Lung (tissue), 11 donors: ENCODE measurements at regions not wholly inside any gene's neighbourhood (a gene's known extent, or its start where the extent isn't known, plus 50 kb on each side); places are given as distances from the start of the nearest gene placed in this dataset.

Experiments used
- ATAC-seq: fragments of 200-7000 bp; cut with Tn5 transposase; one replicate; pipeline ENCODE4 v1.9.1; 2020; ENCODE audit warnings: moderate number of reproducible peaks; ENCODE audit not compliant: insufficient read depth, low FRiP score
- DNase-seq, 3 donors: peaks; one replicate each; pipeline ENCODE4 v3.0.0-alpha.2; 2013 to 2017
- H3K27ac ChIP-seq, 2 donors: one replicate each; pipeline ENCODE4 v1.5.1; 2013; ENCODE audit warnings: mild to moderate bottlenecking in 2 of 2, moderate library complexity in 2 of 2, control low read depth in 1 of 2, inconsistent platforms in 1 of 2, low read depth in 1 of 2, low read length in 1 of 2
- H3K27me3 ChIP-seq, 3 donors: one replicate each; pipeline ENCODE4 v1.5.1; 2013; ENCODE audit warnings: low read length in 2 of 3; ENCODE audit not compliant: control insufficient read depth in 3 of 3, insufficient read depth in 3 of 3
- H3K36me3 ChIP-seq, 4 donors: one replicate each; pipeline ENCODE4 v1.5.1; 2013; ENCODE audit warnings: low read length in 4 of 4, mild to moderate bottlenecking in 1 of 4, moderate library complexity in 1 of 4; ENCODE audit not compliant: control insufficient read depth in 4 of 4, insufficient read depth in 4 of 4
- H3K4me1 ChIP-seq, 5 donors: one replicate each; pipeline ENCODE4 v1.5.1; 2013; ENCODE audit warnings: low read length in 5 of 5, mild to moderate bottlenecking in 2 of 5, moderate library complexity in 1 of 5; ENCODE audit not compliant: control insufficient read depth in 5 of 5, insufficient read depth in 5 of 5
- H3K4me3 ChIP-seq: one replicate; pipeline ENCODE4 v1.5.1; 2013; ENCODE audit warnings: mild to moderate bottlenecking, control low read depth, moderate library complexity
- H3K9ac ChIP-seq, 2 donors: one replicate each; pipeline ENCODE4 v1.5.1; 2013; ENCODE audit warnings: low read length in 2 of 2, control low read depth in 1 of 2; ENCODE audit not compliant: insufficient read depth in 1 of 2
- H3K9me3 ChIP-seq, 4 donors: one replicate each; pipeline ENCODE4 v1.5.1; 2013; ENCODE audit warnings: low read length in 3 of 4, mild to moderate bottlenecking in 1 of 4, moderate library complexity in 1 of 4; ENCODE audit not compliant: control insufficient read depth in 4 of 4, insufficient read depth in 3 of 4
- WGBS, 2 donors: extraction: QIAGEN DNeasy Blood & Tissue Kit; methylation state at CpG; one replicate each; pipeline ENCODE4 v1.1.7; 2013; 5-methylcytosine and 5-hydroxymethylcytosine counted together
- TF ChIP-seq, protein P1 (sequence below): IDR thresholded peaks from 2 replicates; pipeline ENCODE4 v1.5.1; 2012; ENCODE audit warnings: mild to moderate bottlenecking; ENCODE audit errors: control extremely low read depth, extremely low read depth
- donor health status: control.
- donor health status: control.
- donor health status: Bipolar disorder and iron deficiency.
- donor health status: healthy.
- donor health status: DM: yes; HTN: yes; CAD: no.

DNA sequence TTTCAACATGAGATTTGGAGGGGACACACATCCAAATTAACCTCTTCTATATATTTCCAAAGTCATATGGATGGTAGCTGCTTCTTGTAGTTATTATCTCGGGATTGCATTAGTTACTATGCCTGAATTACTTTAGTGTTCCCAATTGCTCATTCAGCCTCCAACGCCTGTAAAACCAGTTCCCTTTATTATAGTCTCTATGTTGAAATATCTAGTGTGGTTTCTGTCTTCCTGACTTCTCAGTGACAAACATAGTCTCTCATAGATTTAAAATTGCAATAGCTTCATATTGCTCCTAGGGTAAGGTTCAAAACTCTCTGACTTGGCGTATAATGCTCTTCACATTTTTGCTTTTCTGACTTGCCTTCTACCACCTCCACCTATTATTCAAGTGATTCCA is 366.4 kb downstream of the CASP12 start:
- H3K36me3 ChIP-seq, result no peaks in the 10 kb centered on the region
- no peaks in the 10 kb centered on the region for H3K9me3 ChIP-seq
- H3K27ac ChIP-seq, result no peak overlapping the region
- TF ChIP-seq, protein P1, sequence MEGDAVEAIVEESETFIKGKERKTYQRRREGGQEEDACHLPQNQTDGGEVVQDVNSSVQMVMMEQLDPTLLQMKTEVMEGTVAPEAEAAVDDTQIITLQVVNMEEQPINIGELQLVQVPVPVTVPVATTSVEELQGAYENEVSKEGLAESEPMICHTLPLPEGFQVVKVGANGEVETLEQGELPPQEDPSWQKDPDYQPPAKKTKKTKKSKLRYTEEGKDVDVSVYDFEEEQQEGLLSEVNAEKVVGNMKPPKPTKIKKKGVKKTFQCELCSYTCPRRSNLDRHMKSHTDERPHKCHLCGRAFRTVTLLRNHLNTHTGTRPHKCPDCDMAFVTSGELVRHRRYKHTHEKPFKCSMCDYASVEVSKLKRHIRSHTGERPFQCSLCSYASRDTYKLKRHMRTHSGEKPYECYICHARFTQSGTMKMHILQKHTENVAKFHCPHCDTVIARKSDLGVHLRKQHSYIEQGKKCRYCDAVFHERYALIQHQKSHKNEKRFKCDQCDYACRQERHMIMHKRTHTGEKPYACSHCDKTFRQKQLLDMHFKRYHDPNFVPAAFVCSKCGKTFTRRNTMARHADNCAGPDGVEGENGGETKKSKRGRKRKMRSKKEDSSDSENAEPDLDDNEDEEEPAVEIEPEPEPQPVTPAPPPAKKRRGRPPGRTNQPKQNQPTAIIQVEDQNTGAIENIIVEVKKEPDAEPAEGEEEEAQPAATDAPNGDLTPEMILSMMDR, result no peak
- H3K9ac ChIP-seq, result no peak overlapping the region
- H3K4me3 ChIP-seq, result no peak overlapping the region
- DNase-seq (no peak), ATAC-seq (no peak)
- H3K4me1 ChIP-seq, result peaks cover 0 to 9% (median 0%) of the 10 kb centered on the region in 5 donors
- WGBS, 2 donors, result 30 to 52% methylated on average over 3 of the region's 3 CpGs
- no peaks in the 10 kb centered on the region for H3K27me3 ChIP-seq

DNA sequence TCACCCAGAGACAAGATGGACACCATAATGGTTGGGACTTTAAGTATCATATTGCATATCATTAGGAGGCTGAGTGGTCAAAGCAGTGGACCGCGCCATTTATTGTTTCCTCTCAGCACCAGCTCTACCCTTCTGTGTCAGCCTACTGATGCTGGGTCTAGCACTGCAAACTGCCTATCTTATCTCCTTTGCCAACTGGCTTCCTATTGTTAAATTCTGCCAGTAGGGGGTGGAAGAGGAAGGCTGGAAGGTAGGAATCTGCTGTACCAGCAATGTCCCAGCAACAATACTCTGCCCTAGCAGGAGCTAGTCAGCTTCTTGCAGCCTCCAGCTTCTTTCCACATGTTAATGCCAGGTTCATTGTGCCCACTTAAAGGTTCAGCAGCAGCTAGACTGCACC is 367.1 kb upstream of the PDGFD start:
- TF ChIP-seq, protein P1, result peak; percentile 6
- Histone ChIP-seq H3K36me3 (no peaks in the 10 kb centered on the region), H3K4me1 (peaks cover 0 to 9% (median 0%) of the 10 kb centered on the region in 5 donors), H3K9ac (no peak overlapping the region), H3K4me3 (no peak overlapping the region), H3K27me3 (no peaks in the 10 kb centered on the region), H3K27ac (no peak overlapping the region), H3K9me3 (no peaks in the 10 kb centered on the region)
- WGBS, 2 donors, result 98 to 100% methylated on average over 2 of the region's 2 CpGs
- no peak for DNase-seq
- no peak for ATAC-seq

DNA sequence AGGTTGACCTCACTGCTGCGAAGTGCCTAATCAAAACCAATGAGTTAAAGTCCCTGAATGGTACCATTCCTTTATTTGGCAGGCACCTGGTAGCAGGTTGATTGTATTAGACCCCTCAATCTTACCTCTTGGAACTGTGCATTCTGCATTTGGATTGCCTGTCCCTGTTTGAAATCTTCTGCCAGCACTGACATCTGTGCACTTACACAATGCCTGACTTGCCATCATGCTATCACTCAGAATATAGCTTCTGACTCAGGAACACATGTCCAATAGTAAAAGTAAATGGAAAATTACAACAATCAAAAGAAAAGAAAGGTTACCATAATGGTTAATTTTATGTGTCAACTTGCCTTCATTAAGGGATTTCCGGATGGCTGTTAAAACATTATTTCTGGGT is 366.0 kb upstream of the PDGFD start:
- H3K4me3 ChIP-seq, result no peak overlapping the region
- TF ChIP-seq, protein P1, result no peak
- no peak overlapping the region for H3K9ac ChIP-seq
- no peak overlapping the region for H3K27ac ChIP-seq
- DNase-seq (no peak), ATAC-seq (no peak)
- H3K4me1 ChIP-seq, result peaks cover 0 to 9% (median 0%) of the 10 kb centered on the region in 5 donors
- no peaks in the 10 kb centered on the region for H3K9me3 ChIP-seq
- no peaks in the 10 kb centered on the region for H3K36me3 ChIP-seq
- 90% methylated on average over 2 of the region's 2 CpGs for WGBS, 2 donors
- no peaks in the 10 kb centered on the region for H3K27me3 ChIP-seq

DNA sequence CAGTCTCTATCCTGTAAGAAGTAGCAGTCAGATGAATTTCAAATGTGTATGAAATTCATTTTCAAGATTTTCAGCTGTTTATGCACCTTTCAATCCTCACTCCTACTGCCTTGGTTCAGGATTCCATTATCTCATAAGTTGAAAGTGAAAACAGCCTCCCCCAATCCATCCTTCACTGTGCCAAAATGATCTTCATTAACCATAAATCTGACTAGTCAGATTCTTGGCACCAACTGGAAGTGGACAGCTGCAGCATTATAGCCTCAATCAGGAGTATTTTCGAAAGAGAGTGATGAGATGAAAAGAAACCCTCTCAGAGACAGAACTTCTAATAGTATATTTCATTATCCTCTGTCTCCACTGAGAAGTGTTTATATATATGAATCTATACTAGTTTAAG is 365.3 kb upstream of the PDGFD start:
- Histone ChIP-seq H3K36me3 (no peaks in the 10 kb centered on the region), H3K9me3 (no peaks in the 10 kb centered on the region), H3K4me1 (peaks cover 0 to 9% (median 0%) of the 10 kb centered on the region in 5 donors), H3K9ac (no peak overlapping the region), H3K27me3 (no peaks in the 10 kb centered on the region), H3K4me3 (no peak overlapping the region), H3K27ac (no peak overlapping the region)
- TF ChIP-seq, protein P1, result no peak
- DNase-seq (no peak), ATAC-seq (no peak)
- WGBS, 2 donors, result 68 to 69% methylated on average over 1 of the region's 1 CpG
